Progenitor cell of endocrine pancreas (in vitro differentiated cells): ENCODE measurements at regions not wholly inside any gene's neighbourhood (a gene's known extent, or its start where the extent isn't known, plus 50 kb on each side); places are given as distances from the start of the nearest gene placed in this dataset.
A peak's percentile ranks its signal among the peaks of the same experiment; 100 is the strongest.

ENCODE experiments used
- DNase-seq: peaks from one replicate; pipeline ENCODE4 v3.0.0; 2021; ENCODE audit warnings: low spot score; ENCODE audit not compliant: unreplicated experiment
- H3K27ac Mint-ChIP-seq: 2 replicates; pipeline ENCODE4 v1.8.0; 2021; ENCODE audit warnings: mild to moderate bottlenecking, moderate library complexity, mixed read lengths
- H3K27me3 Mint-ChIP-seq: 2 replicates; pipeline ENCODE4 v1.8.0; 2021; ENCODE audit warnings: mixed read lengths
- H3K36me3 Mint-ChIP-seq: 2 replicates; pipeline ENCODE4 v1.8.0; 2022; ENCODE audit warnings: mixed read lengths; ENCODE audit not compliant: insufficient read depth
- H3K4me1 Mint-ChIP-seq: 2 replicates; pipeline ENCODE4 v1.8.0; 2021; ENCODE audit warnings: low read depth, mixed read lengths
- H3K4me3 Mint-ChIP-seq: 2 replicates; pipeline ENCODE4 v1.8.0; 2021; ENCODE audit warnings: low read depth, mild to moderate bottlenecking, moderate library complexity, mixed read lengths
- H3K9me3 Mint-ChIP-seq: 2 replicates; pipeline ENCODE4 v1.8.0; 2021; ENCODE audit warnings: low read depth, mixed read lengths
- TF ChIP-seq, protein P1 (sequence below): fragments of 200-600 bp; sonication (generic); IDR thresholded peaks from one replicate; pipeline ENCODE4 v1.5.0; 2021; ENCODE audit warnings: antibody characterized with exemption, mild to moderate bottlenecking; ENCODE audit not compliant: unreplicated experiment

DNA sequence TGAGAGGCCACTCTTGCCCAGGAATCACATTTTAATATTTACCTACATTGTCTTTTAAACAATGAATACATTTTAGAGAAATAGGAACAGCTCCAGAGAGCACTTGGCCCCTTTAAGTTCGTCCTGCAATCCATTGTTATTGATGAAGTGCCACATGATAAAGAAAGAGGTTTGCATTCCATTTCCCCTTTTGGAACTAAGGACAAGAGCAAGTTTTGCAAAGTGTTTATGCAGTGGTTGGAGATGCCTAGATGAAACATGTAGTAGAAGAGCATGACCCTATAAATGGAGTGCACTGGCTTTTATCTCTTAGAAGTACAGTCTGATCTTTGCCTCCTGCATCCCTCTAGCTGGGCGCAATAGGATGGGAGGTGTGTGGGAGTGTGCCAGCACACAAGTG is 118.7 kb upstream of the CNTNAP5 start:
- H3K4me3 Mint-ChIP-seq: no peak overlapping the region
- TF ChIP-seq, protein P1, sequence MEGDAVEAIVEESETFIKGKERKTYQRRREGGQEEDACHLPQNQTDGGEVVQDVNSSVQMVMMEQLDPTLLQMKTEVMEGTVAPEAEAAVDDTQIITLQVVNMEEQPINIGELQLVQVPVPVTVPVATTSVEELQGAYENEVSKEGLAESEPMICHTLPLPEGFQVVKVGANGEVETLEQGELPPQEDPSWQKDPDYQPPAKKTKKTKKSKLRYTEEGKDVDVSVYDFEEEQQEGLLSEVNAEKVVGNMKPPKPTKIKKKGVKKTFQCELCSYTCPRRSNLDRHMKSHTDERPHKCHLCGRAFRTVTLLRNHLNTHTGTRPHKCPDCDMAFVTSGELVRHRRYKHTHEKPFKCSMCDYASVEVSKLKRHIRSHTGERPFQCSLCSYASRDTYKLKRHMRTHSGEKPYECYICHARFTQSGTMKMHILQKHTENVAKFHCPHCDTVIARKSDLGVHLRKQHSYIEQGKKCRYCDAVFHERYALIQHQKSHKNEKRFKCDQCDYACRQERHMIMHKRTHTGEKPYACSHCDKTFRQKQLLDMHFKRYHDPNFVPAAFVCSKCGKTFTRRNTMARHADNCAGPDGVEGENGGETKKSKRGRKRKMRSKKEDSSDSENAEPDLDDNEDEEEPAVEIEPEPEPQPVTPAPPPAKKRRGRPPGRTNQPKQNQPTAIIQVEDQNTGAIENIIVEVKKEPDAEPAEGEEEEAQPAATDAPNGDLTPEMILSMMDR: no peak
- peaks cover 9% of the 10 kb centered on the region for H3K4me1 Mint-ChIP-seq
- H3K27ac Mint-ChIP-seq: no peak overlapping the region
- no peaks in the 10 kb centered on the region for H3K36me3 Mint-ChIP-seq
- no peaks in the 10 kb centered on the region for H3K27me3 Mint-ChIP-seq
- DNase-seq: no peak
- H3K9me3 Mint-ChIP-seq: peaks cover 3% of the 10 kb centered on the region

DNA sequence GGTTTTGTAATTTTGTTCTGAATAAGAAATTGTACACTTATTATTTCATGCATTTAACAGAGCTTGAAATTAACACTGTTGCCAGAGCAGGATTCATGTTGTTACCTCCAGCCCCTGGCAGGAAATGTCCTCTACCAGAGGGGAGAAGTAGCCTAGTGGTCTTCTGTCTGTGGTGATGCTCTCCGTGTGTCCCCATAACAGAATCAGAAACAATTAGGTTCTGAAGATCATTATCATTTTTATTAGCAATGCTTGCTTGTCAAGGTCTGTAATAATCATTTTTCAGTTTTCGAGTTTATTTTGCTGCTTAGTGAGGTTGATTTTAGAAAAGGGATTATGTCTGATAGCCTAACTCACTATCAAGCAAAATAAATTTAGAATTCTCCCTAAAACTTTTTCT is 116.6 kb upstream of the CNTNAP5 start:
- Mint-ChIP-seq H3K4me1 (peaks cover 9% of the 10 kb centered on the region), H3K27ac (no peak overlapping the region), H3K9me3 (no peaks in the 10 kb centered on the region), H3K4me3 (no peak overlapping the region), H3K36me3 (no peaks in the 10 kb centered on the region), H3K27me3 (peaks cover 3% of the 10 kb centered on the region)
- TF ChIP-seq, protein P1: no peak
- DNase-seq: no peak

DNA sequence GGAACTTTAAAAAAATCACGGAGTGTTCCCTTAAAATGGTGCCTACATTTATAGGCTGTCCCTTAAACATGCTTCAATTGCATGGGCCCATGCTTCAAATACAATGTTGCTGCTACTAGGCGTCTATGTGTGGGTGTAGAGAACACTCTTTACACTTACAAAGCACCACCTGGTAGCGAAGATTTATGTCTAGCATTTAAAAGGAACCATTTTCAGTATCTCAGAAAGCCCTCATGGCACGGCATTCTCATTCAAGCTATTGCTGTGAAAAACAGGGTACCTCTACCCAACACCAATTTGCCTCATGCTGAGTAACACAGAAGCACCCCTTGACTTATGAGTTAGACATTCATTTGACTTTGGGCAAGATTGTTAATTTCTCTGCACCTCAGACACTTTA is 112.9 kb upstream of the CNTNAP5 start:
- no peaks in the 10 kb centered on the region for H3K9me3 Mint-ChIP-seq
- no peak overlapping the region for H3K27ac Mint-ChIP-seq
- H3K4me3 Mint-ChIP-seq: no peak overlapping the region

DNA sequence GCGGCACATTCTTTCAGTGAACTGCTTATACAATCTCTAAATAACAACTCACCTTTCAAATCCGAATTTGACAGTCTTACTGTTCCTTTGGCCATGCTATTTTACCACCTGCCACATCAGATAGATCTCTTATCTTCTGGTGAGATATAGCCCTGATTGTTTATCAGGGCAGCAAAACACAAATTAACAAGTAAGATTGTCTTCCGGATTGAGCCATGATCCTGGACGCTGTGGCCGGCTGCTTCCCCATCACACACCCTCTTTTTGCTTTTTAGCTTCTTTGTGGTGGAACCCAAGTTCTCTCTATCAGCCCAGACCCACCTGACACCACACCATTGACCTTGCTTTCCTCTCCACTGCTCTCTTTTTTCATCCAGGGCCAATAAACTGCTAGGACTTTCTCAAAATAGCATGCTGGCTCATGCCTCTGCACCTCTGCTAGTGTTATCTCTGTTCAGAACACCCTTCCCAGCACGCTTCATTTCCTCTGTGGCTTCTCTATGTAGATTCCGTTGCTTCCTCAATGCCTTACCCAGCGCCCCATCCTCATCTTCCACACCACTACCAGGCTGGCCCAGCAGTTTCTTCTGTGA is 111.8 kb upstream of the CNTNAP5 start:
- peaks cover 3% of the 10 kb centered on the region for H3K27me3 Mint-ChIP-seq
- peak overlapping the region; percentile 54 for H3K27ac Mint-ChIP-seq
- no peaks in the 10 kb centered on the region for H3K36me3 Mint-ChIP-seq
- TF ChIP-seq, protein P1: no peak
- H3K4me1 Mint-ChIP-seq: peaks cover 18% of the 10 kb centered on the region
- DNase-seq: no peak
- H3K4me3 Mint-ChIP-seq: no peak overlapping the region
- no peaks in the 10 kb centered on the region for H3K9me3 Mint-ChIP-seq

More for the DNA sequence above, 112.9 kb upstream of the CNTNAP5 start:
- TF ChIP-seq, protein P1: no peak
- Mint-ChIP-seq H3K36me3 (no peaks in the 10 kb centered on the region), H3K4me1 (peaks cover 12% of the 10 kb centered on the region), H3K27me3 (peaks cover 3% of the 10 kb centered on the region)
- no peak for DNase-seq

DNA sequence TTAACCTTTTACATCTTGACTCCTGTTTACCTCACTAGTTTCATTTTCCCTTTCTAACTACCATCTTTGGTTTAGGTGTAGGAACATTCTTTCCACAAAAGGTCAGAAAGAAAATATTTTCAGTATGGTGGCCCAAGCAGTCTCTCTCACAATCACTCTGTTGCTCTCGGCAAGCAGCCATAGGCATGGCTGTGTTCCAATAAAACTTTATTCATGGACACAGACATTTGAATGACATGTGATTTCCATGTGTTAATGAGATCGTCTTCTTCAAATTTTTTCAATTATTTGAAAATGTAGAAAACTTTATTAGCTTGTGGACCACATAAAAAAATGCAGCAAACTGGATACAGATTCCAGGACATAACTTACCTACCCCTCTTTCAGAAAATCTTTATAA is 109.7 kb upstream of the CNTNAP5 start:
- H3K36me3 Mint-ChIP-seq: no peaks in the 10 kb centered on the region
- H3K9me3 Mint-ChIP-seq: no peaks in the 10 kb centered on the region
- H3K4me3 Mint-ChIP-seq: no peak overlapping the region
- peaks cover 3% of the 10 kb centered on the region for H3K27me3 Mint-ChIP-seq
- H3K27ac Mint-ChIP-seq: no peak overlapping the region
- H3K4me1 Mint-ChIP-seq: peaks cover 12% of the 10 kb centered on the region
- TF ChIP-seq, protein P1: no peak
- no peak for DNase-seq
